Neutrophil (primary cell): ENCODE measurements at regions not wholly inside any gene's neighbourhood (a gene's known extent, or its start where the extent isn't known, plus 50 kb on each side); places are given as distances from the start of the nearest gene placed in this dataset.

Source experiments
- H3K27ac ChIP-seq: fragments of 200-600 bp; sonication (generic); 2 replicates; pipeline ENCODE4 v1.5.1; 2016; ENCODE audit warnings: mild to moderate bottlenecking, moderate library complexity
- H3K27me3 ChIP-seq: fragments of 200-600 bp; sonication (generic); 2 replicates; pipeline ENCODE4 v1.6.0; 2016; ENCODE audit warnings: mild to moderate bottlenecking
- H3K36me3 ChIP-seq: fragments of 200-600 bp; sonication (generic); 2 replicates; pipeline ENCODE4 v1.5.1; 2017
- H3K4me1 ChIP-seq, 2 experiments: fragments of 200-600 bp in 1 of 2; sonication (generic) in 1 of 2; 1 replicate in 1 of 2; 2 replicates in 1 of 2; pipeline versions ENCODE4 v1.5.1 to v1.6.1; 2013 to 2016; ENCODE audit warnings: low read depth in 1 of 2, low read length in 1 of 2, mild to moderate bottlenecking in 1 of 2, moderate library complexity in 1 of 2; ENCODE audit not compliant: control insufficient read depth in 1 of 2, insufficient read depth in 1 of 2
- H3K4me3 ChIP-seq, 2 experiments: fragments of 200-600 bp in 1 of 2; sonication (generic) in 1 of 2; 1 replicate in 1 of 2; 2 replicates in 1 of 2; pipeline ENCODE4 v1.5.1; 2013 to 2016; ENCODE audit warnings: low read depth in 1 of 2, low read length in 1 of 2, mild to moderate bottlenecking in 1 of 2, moderate library complexity in 1 of 2
- H3K9me3 ChIP-seq: fragments of 200-600 bp; sonication (generic); 2 replicates; pipeline ENCODE4 v1.5.1; 2016
- TF ChIP-seq, protein P1 (sequence below): fragments of 200-600 bp; sonication (generic); IDR thresholded peaks from 2 replicates; pipeline ENCODE4 v1.5.1; 2016; ENCODE audit warnings: antibody characterized with exemption

DNA sequence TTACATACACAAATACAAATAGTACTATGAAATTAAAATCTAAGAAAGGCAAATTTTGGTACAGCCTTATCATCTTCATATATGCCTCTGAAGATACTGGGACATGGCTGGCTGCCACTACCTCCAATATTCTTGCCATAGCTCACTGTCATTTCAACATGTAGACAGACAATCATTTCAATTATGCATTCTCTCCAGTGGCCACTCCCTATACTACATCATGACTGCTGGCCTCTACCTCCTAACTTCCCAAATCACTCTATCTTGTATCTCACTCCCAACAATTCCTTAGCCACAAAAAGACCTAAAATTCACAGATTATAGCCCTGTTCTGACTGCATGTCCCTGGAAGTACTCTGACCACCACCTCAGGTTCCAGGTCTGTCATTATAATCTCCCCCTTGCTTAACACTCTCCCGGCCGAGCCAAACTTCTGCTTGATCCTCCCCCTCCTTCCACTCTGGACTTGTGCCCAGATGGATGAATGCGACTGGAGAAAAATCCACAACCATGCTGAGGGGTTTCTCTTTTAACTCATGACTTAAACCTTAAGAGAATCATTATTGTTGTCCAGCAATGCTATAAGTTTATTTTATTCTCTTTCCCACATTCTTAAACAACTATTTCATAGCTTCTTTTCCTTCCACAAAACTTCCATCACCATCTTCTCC is 225.3 kb upstream of the TLE4 start:
- Histone ChIP-seq H3K9me3 (no peaks in the 10 kb centered on the region), H3K27me3 (no peaks in the 10 kb centered on the region), H3K4me3 (no peak overlapping the region), H3K27ac (no peak overlapping the region), H3K36me3 (no peaks in the 10 kb centered on the region), H3K4me1 (no peaks in the 10 kb centered on the region)
- TF ChIP-seq, protein P1, sequence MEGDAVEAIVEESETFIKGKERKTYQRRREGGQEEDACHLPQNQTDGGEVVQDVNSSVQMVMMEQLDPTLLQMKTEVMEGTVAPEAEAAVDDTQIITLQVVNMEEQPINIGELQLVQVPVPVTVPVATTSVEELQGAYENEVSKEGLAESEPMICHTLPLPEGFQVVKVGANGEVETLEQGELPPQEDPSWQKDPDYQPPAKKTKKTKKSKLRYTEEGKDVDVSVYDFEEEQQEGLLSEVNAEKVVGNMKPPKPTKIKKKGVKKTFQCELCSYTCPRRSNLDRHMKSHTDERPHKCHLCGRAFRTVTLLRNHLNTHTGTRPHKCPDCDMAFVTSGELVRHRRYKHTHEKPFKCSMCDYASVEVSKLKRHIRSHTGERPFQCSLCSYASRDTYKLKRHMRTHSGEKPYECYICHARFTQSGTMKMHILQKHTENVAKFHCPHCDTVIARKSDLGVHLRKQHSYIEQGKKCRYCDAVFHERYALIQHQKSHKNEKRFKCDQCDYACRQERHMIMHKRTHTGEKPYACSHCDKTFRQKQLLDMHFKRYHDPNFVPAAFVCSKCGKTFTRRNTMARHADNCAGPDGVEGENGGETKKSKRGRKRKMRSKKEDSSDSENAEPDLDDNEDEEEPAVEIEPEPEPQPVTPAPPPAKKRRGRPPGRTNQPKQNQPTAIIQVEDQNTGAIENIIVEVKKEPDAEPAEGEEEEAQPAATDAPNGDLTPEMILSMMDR: no peak

DNA sequence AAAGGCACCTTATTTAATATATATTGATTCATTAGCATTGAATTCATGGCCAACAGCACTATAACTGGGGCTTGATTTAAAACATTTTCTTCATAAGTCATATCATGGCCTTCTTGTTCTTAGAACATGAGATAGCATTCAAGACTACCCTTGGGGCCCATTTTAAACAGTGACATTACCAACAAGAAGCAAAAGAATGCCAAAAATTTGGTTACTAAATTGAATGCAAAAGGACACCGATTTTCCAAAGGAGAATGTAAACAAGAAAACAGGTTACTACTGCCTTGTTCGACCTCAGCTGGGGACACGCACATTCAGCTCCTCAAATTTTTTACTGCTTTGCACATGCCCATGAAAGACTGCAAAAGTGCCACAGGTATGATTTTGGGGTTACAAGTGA is 219.4 kb upstream of the TLE4 start:
- Histone ChIP-seq H3K27ac (no peak overlapping the region), H3K9me3 (no peaks in the 10 kb centered on the region), H3K4me1 (peaks cover 12 to 17% of the 10 kb centered on the region in 2 experiments), H3K36me3 (no peaks in the 10 kb centered on the region), H3K27me3 (no peaks in the 10 kb centered on the region), H3K4me3 (no peak overlapping the region)
- TF ChIP-seq, protein P1: no peak

DNA sequence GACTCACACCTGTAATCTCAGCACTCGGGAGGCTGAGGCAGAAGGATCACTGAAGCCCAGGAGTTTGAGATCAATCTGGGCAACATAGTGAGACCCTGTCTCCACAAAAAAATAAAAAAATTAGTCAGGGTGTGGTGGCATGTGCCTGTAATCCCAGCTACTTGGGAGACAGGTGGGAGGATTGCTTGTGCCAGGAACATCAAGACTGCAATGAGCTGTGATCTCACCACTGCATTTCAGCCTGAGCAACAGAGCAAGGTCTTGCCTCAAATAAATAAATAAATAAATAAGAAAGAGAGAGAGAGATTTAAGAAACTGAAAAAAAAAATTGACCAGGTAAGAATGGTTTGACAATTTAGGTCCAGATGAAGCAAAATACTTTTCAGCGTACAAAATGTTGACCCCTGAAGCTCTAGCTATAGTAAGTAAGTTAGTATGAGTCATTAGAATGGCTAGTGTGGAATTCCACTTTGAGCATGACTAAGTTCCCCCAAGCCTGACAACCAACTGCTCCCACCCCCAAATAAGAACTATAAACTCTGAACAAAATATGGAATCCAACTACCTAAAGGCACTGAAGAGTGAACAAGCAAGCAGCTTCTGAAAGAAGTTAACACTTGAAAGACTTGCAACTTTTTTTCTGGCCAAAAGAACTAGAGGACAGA is 217.8 kb upstream of the TLE4 start:
- Histone ChIP-seq H3K27me3 (no peaks in the 10 kb centered on the region), H3K4me3 (no peak overlapping the region), H3K9me3 (no peaks in the 10 kb centered on the region), H3K4me1 (peaks cover 18 to 25% of the 10 kb centered on the region in 2 experiments), H3K36me3 (no peaks in the 10 kb centered on the region), H3K27ac (no peak overlapping the region)
- TF ChIP-seq, protein P1: no peak

DNA sequence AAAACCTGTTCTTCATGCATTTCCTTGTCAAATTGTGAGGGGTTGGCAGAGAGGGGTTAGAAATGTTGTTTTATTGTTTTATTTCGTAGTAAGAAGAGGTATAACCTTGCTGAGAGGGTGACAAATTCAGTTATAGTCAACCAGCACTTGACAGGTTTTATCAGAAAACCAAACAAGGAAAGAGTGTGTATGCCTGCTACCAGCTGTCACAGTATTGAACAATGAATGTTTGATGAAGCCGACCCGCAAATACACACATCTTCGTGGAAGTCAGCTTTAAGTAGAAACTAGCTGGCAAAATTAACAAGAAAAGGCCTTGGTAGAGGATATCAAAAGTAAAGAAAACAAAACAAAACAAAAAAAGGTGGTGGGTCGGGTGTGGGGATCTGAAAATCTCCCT is 214.6 kb upstream of the TLE4 start:
- TF ChIP-seq, protein P1: no peak
- Histone ChIP-seq H3K9me3 (no peaks in the 10 kb centered on the region), H3K36me3 (no peaks in the 10 kb centered on the region), H3K27me3 (no peaks in the 10 kb centered on the region), H3K27ac (no peak overlapping the region), H3K4me3 (no peak overlapping the region), H3K4me1 (peaks cover 18 to 25% of the 10 kb centered on the region in 2 experiments)

DNA sequence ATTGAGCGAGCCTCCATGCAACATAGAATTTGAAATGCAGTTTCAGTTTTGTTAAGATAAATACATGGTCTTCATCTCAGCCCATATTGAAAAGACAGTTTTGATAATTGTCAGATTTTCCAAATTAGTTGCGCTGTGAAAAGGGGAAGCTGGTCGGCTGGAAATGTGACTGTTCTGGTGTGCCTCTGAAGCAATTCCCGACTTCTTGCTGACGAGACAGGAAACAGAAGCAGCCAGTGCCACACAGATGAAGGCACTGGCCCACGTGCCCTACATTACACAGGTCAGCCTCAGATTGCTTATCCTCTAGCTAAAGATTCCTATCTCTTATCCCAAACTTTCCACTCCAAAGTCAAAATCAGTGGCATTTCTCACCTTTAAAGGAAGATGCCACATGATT is 214.1 kb upstream of the TLE4 start:
- Histone ChIP-seq H3K27me3 (no peaks in the 10 kb centered on the region), H3K36me3 (no peaks in the 10 kb centered on the region), H3K4me1 (peaks cover 18 to 25% of the 10 kb centered on the region in 2 experiments), H3K4me3 (no peak overlapping the region), H3K9me3 (no peaks in the 10 kb centered on the region), H3K27ac (no peak overlapping the region)
- TF ChIP-seq, protein P1: no peak
